ENCODE measurements at regions not wholly inside any gene's neighbourhood (a gene's known extent, or its start where the extent isn't known, plus 50 kb on each side); places are given as distances from the start of the nearest gene placed in this dataset.

DNA sequence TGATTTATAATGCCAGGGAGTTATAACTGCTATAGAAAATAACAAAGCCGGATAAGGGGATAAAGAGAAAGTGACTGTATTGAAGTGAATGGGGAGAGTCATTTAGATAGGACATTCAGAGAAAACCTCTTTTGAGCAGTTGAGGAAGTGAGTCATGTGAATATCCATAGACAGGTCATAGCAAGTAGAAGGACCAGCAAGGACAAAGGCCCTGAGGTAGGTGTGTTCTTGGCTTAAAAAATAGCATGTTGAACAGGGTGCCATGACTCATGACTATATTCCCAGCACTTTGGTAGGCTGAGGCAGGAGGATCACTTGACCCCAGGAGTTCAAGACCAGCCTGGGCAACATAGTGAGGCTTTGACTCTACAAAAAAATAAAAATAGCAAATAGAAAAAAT is 51.5 kb upstream of the RAP1B start:
- no peak for DNase-seq (ENCODE audit: low spot score)

DNA sequence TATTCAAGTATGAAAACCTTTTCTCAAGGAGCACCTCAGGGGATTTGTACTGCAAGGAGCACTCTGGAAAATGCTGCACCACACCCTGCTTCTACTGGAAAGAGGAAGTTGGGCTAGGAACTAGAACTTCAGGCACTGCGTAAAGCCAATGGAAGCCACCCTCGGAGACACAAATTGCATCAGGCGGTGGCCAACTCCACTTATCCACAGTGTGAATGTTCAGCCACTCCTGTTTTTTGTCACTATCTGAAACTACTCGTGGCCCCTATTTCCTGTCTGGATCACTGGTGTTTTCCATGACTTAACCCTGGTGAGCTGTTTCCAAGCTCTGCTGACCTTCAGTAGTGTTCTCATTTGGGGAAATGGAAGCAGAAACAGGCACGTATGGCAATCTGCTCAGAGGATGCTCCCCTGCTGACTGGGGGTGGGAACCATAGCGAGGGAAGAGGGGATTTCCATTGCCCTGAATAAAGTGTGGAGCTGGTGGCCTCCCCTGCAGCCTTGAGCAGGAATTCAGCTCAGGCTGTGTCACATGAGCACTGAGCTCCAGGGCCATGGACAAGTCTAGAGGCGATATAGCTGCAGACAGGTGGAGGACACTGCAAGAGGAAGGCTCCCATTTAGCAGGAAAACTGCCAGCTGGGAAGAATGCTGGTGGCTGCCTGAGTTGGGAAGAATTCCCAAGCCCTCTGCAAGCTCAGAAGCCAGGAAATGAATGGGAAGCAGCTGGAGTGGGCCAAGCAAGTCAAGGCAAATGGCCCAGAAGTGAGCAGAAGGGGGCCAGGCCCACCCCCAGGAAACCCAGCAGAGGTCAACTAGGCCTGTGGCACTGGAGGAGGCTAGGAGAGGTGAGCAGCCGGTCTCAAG is 50.5 kb upstream of the RAP1B start:
- no peak for DNase-seq (ENCODE audit: low spot score)

DNA sequence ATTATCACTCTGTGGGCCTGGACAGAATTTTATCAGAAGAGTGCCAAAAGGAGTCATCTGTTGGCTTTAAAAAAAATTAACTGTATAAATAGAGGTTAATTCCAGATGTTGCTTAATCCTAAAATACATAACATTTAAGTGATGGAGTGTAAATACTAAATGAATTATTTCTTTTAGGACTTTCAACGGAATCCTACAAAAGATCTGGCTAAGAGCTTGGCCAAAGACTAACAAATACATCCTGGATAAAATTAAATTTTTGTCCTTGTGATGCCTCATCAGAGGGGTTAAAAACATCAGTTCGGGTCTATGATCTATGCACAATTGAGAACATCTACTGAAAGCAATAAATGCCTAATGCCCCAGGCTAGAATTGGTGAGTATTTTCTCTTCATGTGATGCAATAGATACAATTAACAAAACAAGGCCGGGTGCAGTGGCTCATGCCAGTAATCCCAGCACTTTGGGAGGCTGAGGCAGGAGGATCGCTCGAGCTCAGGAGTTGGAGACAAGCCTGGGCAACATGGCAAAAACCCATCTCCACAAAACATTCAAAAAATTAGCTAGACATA is 49.8 kb upstream of the RAP1B start:
- DNase-seq (ENCODE audit: low spot score) = no peak
